Activated T-cell treated with anti-CD3 and anti-CD28 coated beads, Interleukin-2, amount 50 U/mL, for 4 hours (primary cell): ENCODE measurements at regions not wholly inside any gene's neighbourhood (a gene's known extent, or its start where the extent isn't known, plus 50 kb on each side); places are given as distances from the start of the nearest gene placed in this dataset.
"Not testable (repeated sequence)": the region's sequence is repeated elsewhere in the genome, so short reads cannot be mapped to it uniquely, and the experiment has no call there.

Experiments used
- ATAC-seq, 2 donors: fragments of 200-7000 bp; cut with Tn5 transposase; one replicate each; pipeline ENCODE4 v1.10.0; 2021
- DNase-seq: peaks from one replicate; pipeline ENCODE4 v3.0.0-alpha.2; 2020
- H3K27me3 Mint-ChIP-seq: one replicate; pipeline ENCODE4 v1.8.0; 2021; ENCODE audit warnings: low read depth, mixed read lengths
- H3K36me3 Mint-ChIP-seq: one replicate; pipeline ENCODE4 v1.8.0; 2022; ENCODE audit warnings: mixed read lengths; ENCODE audit not compliant: insufficient read depth
- H3K4me1 Mint-ChIP-seq: one replicate; pipeline ENCODE4 v1.8.0; 2021; ENCODE audit warnings: low read depth, mixed read lengths
- H3K4me3 Mint-ChIP-seq: one replicate; pipeline ENCODE4 v1.8.0; 2021; ENCODE audit warnings: mild to moderate bottlenecking, moderate library complexity, mixed read lengths
- H3K9me3 Mint-ChIP-seq: one replicate; pipeline ENCODE4 v1.8.0; 2021; ENCODE audit warnings: mixed read lengths

DNA sequence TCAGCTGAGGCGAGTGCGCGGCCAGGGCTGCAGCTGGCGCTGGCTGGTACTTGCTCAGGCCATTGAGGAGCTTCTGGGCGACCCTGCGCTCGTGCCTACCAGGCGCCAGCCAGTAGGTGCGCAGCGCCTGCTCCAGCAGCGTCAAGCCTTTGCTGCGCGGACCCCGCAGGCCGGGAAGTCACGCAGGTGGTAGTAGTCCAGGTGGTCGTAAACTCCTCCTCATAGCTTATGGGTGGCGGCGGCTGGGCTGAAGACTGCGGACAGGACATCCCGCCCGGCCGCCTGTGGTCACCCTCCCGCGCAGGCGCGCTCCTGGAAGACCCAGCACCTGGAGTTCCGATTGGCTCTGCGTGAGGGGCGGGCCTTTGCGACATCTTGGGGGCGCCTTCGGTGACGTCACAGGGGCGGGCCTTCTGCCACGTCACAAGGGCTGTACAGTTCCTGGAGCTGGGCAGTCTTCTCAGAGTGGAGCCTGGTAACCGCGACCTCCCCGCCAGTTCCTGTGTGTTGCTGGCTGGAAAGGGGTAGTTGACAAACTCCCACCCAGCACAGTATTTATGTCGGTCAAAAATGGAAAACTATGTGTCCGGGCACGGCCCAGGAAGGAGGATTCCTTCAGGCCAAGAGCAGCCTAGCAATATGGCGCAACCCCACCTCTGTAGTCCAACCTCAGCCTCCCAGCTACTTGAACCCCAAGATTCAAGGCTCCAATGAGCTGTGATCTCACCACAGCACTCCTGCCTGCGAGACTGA, 102.2 kb upstream of the VKORC1L1 start:
- H3K4me3 Mint-ChIP-seq = peak overlapping the region; percentile 91
- H3K9me3 Mint-ChIP-seq, H3K27me3 Mint-ChIP-seq, H3K36me3 Mint-ChIP-seq: not testable (repeated sequence)
- ATAC-seq (peak; percentile 95 to 96), DNase-seq (peak; percentile 93)
- peaks cover 11% of the 10 kb centered on the region for H3K4me1 Mint-ChIP-seq

DNA sequence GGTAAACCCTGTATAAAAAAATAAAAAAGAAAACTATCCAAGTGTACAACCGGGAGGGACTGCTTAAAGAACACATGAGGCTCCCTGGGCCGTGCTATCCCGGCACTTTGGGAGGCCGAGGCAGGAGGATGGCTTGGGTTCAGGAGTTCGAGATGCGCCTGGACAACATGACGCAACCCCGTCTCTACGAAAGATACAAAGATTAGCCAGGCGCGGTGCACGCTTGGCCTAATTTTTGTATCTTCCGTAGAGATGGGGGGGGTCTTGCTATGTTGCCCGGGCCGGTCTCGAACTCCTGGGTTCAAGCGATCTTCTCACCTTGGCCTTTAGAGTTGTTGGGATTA, 101.7 kb upstream of the VKORC1L1 start:
- not testable (repeated sequence) for H3K27me3 Mint-ChIP-seq, H3K36me3 Mint-ChIP-seq, DNase-seq, H3K9me3 Mint-ChIP-seq, ATAC-seq
- peaks cover 11% of the 10 kb centered on the region for H3K4me1 Mint-ChIP-seq
- H3K4me3 Mint-ChIP-seq = peak overlapping the region; percentile 91

DNA sequence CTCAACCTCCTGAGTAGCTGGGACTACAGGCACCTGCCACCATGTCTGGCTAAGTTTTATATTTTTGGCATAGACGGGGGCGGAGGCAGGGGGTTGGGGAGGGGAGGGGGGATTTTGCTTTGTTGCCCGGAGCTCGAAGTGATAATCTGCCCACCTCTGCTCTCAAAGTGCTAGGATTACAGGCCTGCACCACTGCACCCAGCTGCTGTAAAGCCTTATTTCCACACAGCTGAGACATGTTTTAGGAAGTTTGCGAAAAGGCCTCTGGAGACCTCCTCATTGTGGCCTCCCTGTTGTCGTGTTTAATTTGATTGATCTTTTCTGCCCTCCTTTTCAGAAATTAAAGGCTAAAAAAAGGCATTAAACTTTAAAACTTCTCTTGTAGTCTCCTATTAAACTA, 96.2 kb upstream of the VKORC1L1 start:
- not testable (repeated sequence) for H3K4me3 Mint-ChIP-seq, ATAC-seq, H3K36me3 Mint-ChIP-seq

DNA sequence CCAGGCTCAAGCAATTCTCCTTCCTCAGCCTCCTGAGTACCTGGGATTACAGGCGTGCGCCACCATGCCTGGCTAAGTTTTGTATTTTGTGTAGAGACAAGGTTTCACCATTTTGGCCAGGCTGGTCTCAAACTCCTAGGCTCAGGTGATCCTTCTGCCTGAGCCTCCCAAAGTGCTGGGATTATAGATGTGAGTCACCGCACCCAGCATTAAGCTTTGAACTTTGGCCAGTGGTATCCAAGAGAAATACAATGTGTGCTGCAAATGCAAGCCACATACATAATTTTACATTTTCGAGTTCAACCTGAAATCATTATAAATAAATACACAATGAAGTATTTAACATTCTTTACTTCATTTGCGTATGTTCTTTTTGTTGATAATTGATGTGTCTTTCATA, 82.9 kb upstream of the VKORC1L1 start:
- not testable (repeated sequence) for H3K36me3 Mint-ChIP-seq, ATAC-seq, DNase-seq, H3K4me3 Mint-ChIP-seq, H3K4me1 Mint-ChIP-seq, H3K27me3 Mint-ChIP-seq, H3K9me3 Mint-ChIP-seq

More for the DNA sequence above, 96.2 kb upstream of the VKORC1L1 start:
- H3K27me3 Mint-ChIP-seq, DNase-seq, H3K9me3 Mint-ChIP-seq, H3K4me1 Mint-ChIP-seq: not testable (repeated sequence)

DNA sequence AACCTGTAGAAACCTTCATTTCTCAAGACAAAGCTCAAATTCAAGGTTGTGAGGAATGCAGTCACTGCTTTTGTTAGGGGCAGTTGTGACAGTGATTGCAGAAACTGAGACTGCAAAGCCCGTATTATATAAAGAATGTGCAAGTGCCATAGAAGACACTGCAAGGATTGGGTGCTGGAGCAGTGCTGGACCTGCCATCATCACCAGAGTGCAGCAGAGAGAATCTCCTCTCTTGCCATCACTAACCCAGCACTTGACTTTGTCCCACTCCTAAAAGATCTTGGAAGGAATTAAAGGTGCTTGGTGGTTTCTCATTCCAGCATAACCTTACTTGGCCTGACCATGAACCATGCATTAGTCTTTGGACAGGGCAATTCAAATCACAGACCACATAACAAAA, 81.1 kb upstream of the VKORC1L1 start:
- H3K27me3 Mint-ChIP-seq, H3K36me3 Mint-ChIP-seq, H3K9me3 Mint-ChIP-seq, ATAC-seq, DNase-seq, H3K4me1 Mint-ChIP-seq, H3K4me3 Mint-ChIP-seq: not testable (repeated sequence)

- H3K9me3 Mint-ChIP-seq, H3K27me3 Mint-ChIP-seq, DNase-seq, ATAC-seq, H3K36me3 Mint-ChIP-seq, H3K4me3 Mint-ChIP-seq, H3K4me1 Mint-ChIP-seq: not testable (repeated sequence)
Observed at GRCh38 chr7:65792726-65793125, 80.1 kb upstream of the VKORC1L1 start.

GRCh38 chr7:65794671-65795391, 78.0 kb upstream of the VKORC1L1 start:
- not testable (repeated sequence) for ATAC-seq, H3K27me3 Mint-ChIP-seq, H3K36me3 Mint-ChIP-seq, DNase-seq, H3K9me3 Mint-ChIP-seq, H3K4me3 Mint-ChIP-seq, H3K4me1 Mint-ChIP-seq

DNA sequence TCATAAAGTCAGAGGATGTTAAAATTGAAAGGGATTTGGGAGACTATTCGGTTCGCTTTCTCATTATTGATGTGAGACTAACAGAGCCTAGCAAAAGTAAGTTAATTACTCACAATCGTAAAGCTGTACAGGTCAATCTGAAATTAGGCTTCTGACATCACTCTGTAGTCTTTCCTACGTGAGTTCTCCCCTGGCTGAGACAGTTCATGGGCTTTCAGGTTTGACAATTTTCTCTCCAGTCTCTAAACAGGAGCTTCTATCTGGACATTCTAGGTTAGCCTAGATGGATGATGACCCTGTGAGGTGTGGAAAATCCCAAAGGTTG, 77.5 kb upstream of the VKORC1L1 start:
- DNase-seq, H3K4me1 Mint-ChIP-seq, ATAC-seq, H3K9me3 Mint-ChIP-seq, H3K36me3 Mint-ChIP-seq, H3K27me3 Mint-ChIP-seq, H3K4me3 Mint-ChIP-seq: not testable (repeated sequence)

DNA sequence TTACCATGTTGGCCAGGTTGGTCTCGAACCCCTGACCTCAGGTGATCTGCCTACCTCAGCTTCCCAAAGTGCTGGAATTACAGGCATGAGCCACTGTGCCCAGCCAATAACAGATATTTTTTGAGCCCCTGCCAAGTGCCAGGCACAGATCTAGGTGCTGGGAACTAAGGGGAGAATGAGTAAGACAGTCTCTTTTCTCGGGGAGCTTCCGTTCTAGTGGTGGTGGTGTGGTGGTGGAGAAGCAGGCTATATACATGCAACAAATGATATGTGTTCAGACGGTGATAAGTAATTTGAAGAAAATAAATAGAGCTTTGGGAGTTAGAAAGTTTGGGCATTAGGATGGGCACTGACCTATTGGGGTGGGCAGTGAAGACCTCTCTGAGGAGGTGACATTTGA, 76.7 kb upstream of the VKORC1L1 start:
- Mint-ChIP-seq H3K4me1 (peaks cover 8% of the 10 kb centered on the region), H3K9me3 (no peaks in the 10 kb centered on the region), H3K27me3 (no peaks in the 10 kb centered on the region), H3K4me3 (no peak overlapping the region), H3K36me3 (peaks cover 6% of the 10 kb centered on the region)
- ATAC-seq (no peak), DNase-seq (no peak)

DNA sequence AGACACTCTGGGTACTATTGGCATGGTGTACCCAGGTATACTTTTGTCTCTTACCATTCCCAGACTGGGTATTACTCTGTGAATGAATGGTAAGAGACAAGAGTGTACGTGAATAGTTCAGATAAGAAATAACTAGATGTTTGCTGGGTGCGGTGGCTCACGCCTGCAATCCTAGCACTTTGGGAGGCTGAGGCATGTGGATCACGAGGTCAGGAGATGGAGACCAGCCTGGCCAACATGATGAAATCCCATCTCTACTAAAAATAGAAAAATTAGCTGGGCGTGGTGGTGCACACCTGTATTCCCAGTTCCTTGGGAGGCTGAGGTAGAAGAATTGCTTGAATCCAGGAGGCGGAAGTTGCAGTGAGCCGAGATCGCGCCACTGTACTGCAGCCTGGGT, 75.8 kb upstream of the VKORC1L1 start:
- H3K4me1 Mint-ChIP-seq, ATAC-seq, H3K4me3 Mint-ChIP-seq, H3K27me3 Mint-ChIP-seq, H3K9me3 Mint-ChIP-seq, DNase-seq, H3K36me3 Mint-ChIP-seq: not testable (repeated sequence)

GRCh38 chr7:65797566-65797965, 75.3 kb upstream of the VKORC1L1 start:
- H3K27me3 Mint-ChIP-seq, DNase-seq, H3K4me1 Mint-ChIP-seq, H3K9me3 Mint-ChIP-seq, H3K4me3 Mint-ChIP-seq, H3K36me3 Mint-ChIP-seq, ATAC-seq: not testable (repeated sequence)

GRCh38 chr7:65798111-65799075, 74.5 kb upstream of the VKORC1L1 start:
- H3K9me3 Mint-ChIP-seq = no peaks in the 10 kb centered on the region
- ATAC-seq (peak in 1 of 2 donors; percentile 48), DNase-seq (no peak)
- H3K27me3 Mint-ChIP-seq = no peaks in the 10 kb centered on the region
- peaks cover 8% of the 10 kb centered on the region for H3K4me1 Mint-ChIP-seq
- peaks cover 6% of the 10 kb centered on the region for H3K36me3 Mint-ChIP-seq
- no peak overlapping the region for H3K4me3 Mint-ChIP-seq

DNA sequence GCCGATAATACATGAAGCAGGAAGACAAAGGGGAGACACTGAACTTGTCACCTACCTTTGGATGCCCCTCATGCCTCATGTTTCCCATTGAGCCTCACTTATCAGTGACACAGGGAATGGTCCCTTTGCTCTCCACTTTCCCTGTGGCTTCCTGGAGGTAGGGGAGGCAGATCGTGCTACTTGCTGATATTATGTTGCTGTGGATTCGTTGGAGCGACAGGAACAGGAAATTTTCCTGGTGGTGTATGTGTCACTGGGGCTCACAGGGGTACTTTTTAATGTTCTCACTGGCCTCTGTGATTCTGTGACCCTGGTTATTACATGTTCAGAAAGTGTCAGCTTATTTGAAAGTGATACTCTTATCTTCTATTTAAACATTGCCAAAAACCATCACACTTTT, 72.7 kb upstream of the VKORC1L1 start:
- not testable (repeated sequence) for ATAC-seq, H3K4me1 Mint-ChIP-seq, H3K4me3 Mint-ChIP-seq, H3K36me3 Mint-ChIP-seq, H3K27me3 Mint-ChIP-seq, DNase-seq, H3K9me3 Mint-ChIP-seq

- no peak for DNase-seq
- Mint-ChIP-seq H3K27me3 (no peaks in the 10 kb centered on the region), H3K4me3 (no peak overlapping the region), H3K36me3 (peaks cover 6% of the 10 kb centered on the region), H3K9me3 (no peaks in the 10 kb centered on the region), H3K4me1 (peaks cover 8% of the 10 kb centered on the region)
- ATAC-seq = no peak
Observed at GRCh38 chr7:65800890-65801341, 72.0 kb upstream of the VKORC1L1 start.
